ENCODE measurements at regions not wholly inside any gene's neighbourhood (a gene's known extent, or its start where the extent isn't known, plus 50 kb on each side); places are given as distances from the start of the nearest gene placed in this dataset.

DNA sequence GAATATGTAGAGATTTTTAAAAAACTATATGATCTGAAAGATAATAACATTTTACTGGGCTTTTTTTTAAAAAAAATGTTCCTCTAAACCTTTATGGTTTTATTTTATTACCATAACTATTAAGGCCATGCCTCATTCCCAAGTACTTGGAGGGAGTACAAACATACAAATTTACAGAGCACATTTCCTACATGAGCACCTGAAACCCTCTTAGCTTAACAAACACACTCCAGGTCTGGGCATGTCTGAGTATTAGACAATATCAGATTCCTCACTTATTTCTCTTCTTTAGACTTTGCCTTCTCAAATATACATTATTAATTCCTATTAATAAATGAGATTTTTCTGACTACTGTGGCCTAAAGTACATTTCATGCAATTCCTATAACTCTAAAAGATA lies 319.2 kb downstream of the SLCO4C1 start:
- no peak overlapping the region for H2BK12ac ChIP-seq (ENCODE audit: low read depth, low read length)
- H2BK120ac ChIP-seq (replicated peaks; ENCODE audit: low read depth, low read length) = no peak overlapping the region
- H3K4ac ChIP-seq (replicated peaks; ENCODE audit: insufficient read length, low read depth, low read length) = no peak overlapping the region
- H3K4me3 ChIP-seq (ENCODE audit: extremely low read depth in 1 of 4, insufficient read depth in 2 of 4, low read depth in 3 of 4, low read length in 4 of 4) = no peak overlapping the region
- H3K4me2 ChIP-seq (ENCODE audit: insufficient read depth in 1 of 2, low read depth in 2 of 2, low read length in 2 of 2) = no peak overlapping the region
- no peak overlapping the region for H4K91ac ChIP-seq (replicated peaks; ENCODE audit: insufficient read length, low read length)
- no peak overlapping the region for H4K8ac ChIP-seq (ENCODE audit: extremely low read depth, insufficient read depth, low read length)
- H3K4me1 ChIP-seq (replicated peaks in 1 of 4; ENCODE audit: control insufficient read depth in 3 of 4, insufficient read depth in 4 of 4, low read length in 3 of 4) = no peaks in the 10 kb centered on the region
- H2BK5ac ChIP-seq (ENCODE audit: low read depth, low read length) = no peak overlapping the region
- H3K36me3 ChIP-seq (ENCODE audit: control insufficient read depth in 2 of 4, insufficient read depth in 4 of 4, low read length in 3 of 4) = no peaks in the 10 kb centered on the region
- H3K79me1 ChIP-seq (ENCODE audit: low read depth, low read length) = no peaks in the 10 kb centered on the region
- no peak overlapping the region for H3K18ac ChIP-seq (ENCODE audit: extremely low read depth, low read length)
- no peaks in the 10 kb centered on the region for H3K79me2 ChIP-seq (ENCODE audit: control insufficient read depth in 1 of 2, insufficient read depth in 2 of 2, low read length in 2 of 2)
- no peaks in the 10 kb centered on the region for H3K9me3 ChIP-seq (ENCODE audit: insufficient read depth in 2 of 2, low read depth in 1 of 2, low read length in 1 of 2)
- H3K27ac ChIP-seq (ENCODE audit: low read depth, low read length) = no peak overlapping the region
- no peak for DNase-seq (ENCODE audit: low read depth in 1 of 2, low spot score in 2 of 2)
- no peak overlapping the region for H2BK15ac ChIP-seq (ENCODE audit: low read length)
- H3K23me2 ChIP-seq (ENCODE audit: low read depth, low read length) = no peaks in the 10 kb centered on the region; the same call in 1 of the 2 replicates
- no peaks in the 10 kb centered on the region for H3K27me3 ChIP-seq (replicated peaks in 1 of 4; ENCODE audit: control insufficient read depth in 3 of 4, extremely low read depth in 1 of 4, insufficient read depth in 3 of 4, low read length in 3 of 4)
- no peaks in the 10 kb centered on the region for H4K20me1 ChIP-seq (replicated peaks in 1 of 2; ENCODE audit: control insufficient read depth in 1 of 2, insufficient read depth in 2 of 2, low read length in 2 of 2)
- H2BK20ac ChIP-seq (ENCODE audit: low read length) = no peak overlapping the region
- ChIA-PET CTCF (ENCODE audit: partially characterized antibody) (interaction anchor here (1.4 to 2.3 kb wide), 2 partner anchors 223 to 299 kb away, joined by 4 to 5 read pairs; no protein-coding TSS in a partner anchor), POLR2A (ENCODE audit: partially characterized antibody) (no interaction called here)
- no peak overlapping the region for H3K14ac ChIP-seq (ENCODE audit: insufficient read length)
- no peak overlapping the region for H3K56ac ChIP-seq (replicated peaks; ENCODE audit: insufficient read length, low read depth, low read length)
- no peak overlapping the region for H3K9ac ChIP-seq (replicated peaks in 1 of 4; ENCODE audit: extremely low read depth in 1 of 4, low read depth in 3 of 4, low read length in 3 of 4)
- H4K5ac ChIP-seq (ENCODE audit: insufficient read length, low read depth, low read length) = no peak overlapping the region
- no peak for FAIRE-seq
- H2AK5ac ChIP-seq (ENCODE audit: low read depth, low read length) = no peak overlapping the region
- no peak overlapping the region for H2AFZ ChIP-seq (ENCODE audit: low read length)
- H3K23ac ChIP-seq (ENCODE audit: insufficient read length) = no peak overlapping the region
- TF ChIP-seq POLR2A (IDR thresholded peaks at IDR 0.05; ENCODE audit: control extremely low read depth in 1 of 2, low read depth in 2 of 2, low read length in 2 of 2) (no peak), CTBP2 (IDR thresholded peaks at IDR 0.05; ENCODE audit: borderline replicate concordance, insufficient read depth, insufficient read length, low read length) (no peak), ASH2L (IDR thresholded peaks at IDR 0.05; ENCODE audit: low read length) (no peak), TAF1 (IDR thresholded peaks at IDR 0.05; ENCODE audit: low read depth, low read length) (no peak), FOSL1 (IDR thresholded peaks at IDR 0.05; ENCODE audit: insufficient read depth, low read depth, low read length) (no peak), MAFK (IDR thresholded peaks at IDR 0.05; ENCODE audit: low read depth, low read length) (no peak), SIX5 (IDR thresholded peaks at IDR 0.05; ENCODE audit: low read depth, low read length) (no peak), CEBPB (IDR thresholded peaks at IDR 0.05; ENCODE audit: low read depth, low read length) (no peak), ZNF274 (IDR thresholded peaks at IDR 0.05; ENCODE audit: borderline replicate concordance, extremely low read depth, low read length) (no peak), SRF (IDR thresholded peaks at IDR 0.05; ENCODE audit: low read depth, low read length) (no peak), EP300 (IDR thresholded peaks at IDR 0.05; ENCODE audit: borderline replicate concordance in 1 of 2, low read depth in 2 of 2, low read length in 2 of 2) (no peak)
- TF ChIP-seq, protein P1, sequence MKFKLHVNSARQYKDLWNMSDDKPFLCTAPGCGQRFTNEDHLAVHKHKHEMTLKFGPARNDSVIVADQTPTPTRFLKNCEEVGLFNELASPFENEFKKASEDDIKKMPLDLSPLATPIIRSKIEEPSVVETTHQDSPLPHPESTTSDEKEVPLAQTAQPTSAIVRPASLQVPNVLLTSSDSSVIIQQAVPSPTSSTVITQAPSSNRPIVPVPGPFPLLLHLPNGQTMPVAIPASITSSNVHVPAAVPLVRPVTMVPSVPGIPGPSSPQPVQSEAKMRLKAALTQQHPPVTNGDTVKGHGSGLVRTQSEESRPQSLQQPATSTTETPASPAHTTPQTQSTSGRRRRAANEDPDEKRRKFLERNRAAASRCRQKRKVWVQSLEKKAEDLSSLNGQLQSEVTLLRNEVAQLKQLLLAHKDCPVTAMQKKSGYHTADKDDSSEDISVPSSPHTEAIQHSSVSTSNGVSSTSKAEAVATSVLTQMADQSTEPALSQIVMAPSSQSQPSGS (IDR thresholded peaks at IDR 0.05; ENCODE audit: low read length) = no peak
- TF ChIP-seq, protein P2, sequence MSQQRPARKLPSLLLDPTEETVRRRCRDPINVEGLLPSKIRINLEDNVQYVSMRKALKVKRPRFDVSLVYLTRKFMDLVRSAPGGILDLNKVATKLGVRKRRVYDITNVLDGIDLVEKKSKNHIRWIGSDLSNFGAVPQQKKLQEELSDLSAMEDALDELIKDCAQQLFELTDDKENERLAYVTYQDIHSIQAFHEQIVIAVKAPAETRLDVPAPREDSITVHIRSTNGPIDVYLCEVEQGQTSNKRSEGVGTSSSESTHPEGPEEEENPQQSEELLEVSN (IDR thresholded peaks at IDR 0.05) = no peak
- TF ChIP-seq, protein P3, sequence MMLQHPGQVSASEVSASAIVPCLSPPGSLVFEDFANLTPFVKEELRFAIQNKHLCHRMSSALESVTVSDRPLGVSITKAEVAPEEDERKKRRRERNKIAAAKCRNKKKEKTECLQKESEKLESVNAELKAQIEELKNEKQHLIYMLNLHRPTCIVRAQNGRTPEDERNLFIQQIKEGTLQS (IDR thresholded peaks at IDR 0.05; ENCODE audit: insufficient read depth, low read depth, low read length) = no peak

All from H1 (cell line).